WTC11 (cell line): ENCODE measurements at regions not wholly inside any gene's neighbourhood (a gene's known extent, or its start where the extent isn't known, plus 50 kb on each side); places are given as distances from the start of the nearest gene placed in this dataset.

Source experiments
- CREB1 ChIP-seq: sonication (generic); formaldehyde crosslinking; IDR thresholded peaks from 2 replicates; pipeline ENCODE4 v1.8.0; 2023; ENCODE audit warnings: mild to moderate bottlenecking, missing genetic modification reagents
- ELF4 ChIP-seq: sonication (generic); formaldehyde crosslinking; IDR thresholded peaks from 2 replicates; pipeline ENCODE4 v1.8.1; 2022; ENCODE audit warnings: low read depth, mild to moderate bottlenecking, moderate library complexity, missing genetic modification reagents
- FOXP1 ChIP-seq: sonication (generic); formaldehyde crosslinking; IDR thresholded peaks from 2 replicates; pipeline ENCODE4 v1.8.0; 2022; ENCODE audit warnings: missing genetic modification reagents, mild to moderate bottlenecking, moderate library complexity, borderline replicate concordance
- GRHL2 ChIP-seq: fragments of 250-450 bp; sonication (Bioruptor Pico); IDR thresholded peaks from 2 replicates; pipeline ENCODE4 v1.8.0; 2022; ENCODE audit warnings: mild to moderate bottlenecking, moderate library complexity; ENCODE audit not compliant: insufficient replicate concordance, severe bottlenecking
- RELA ChIP-seq: sonication (generic); formaldehyde crosslinking; IDR thresholded peaks from 2 replicates; pipeline ENCODE4 v1.8.1; 2022; ENCODE audit warnings: missing genetic modification reagents, mild to moderate bottlenecking, borderline replicate concordance
- SP1 ChIP-seq: sonication (generic); formaldehyde crosslinking; conservative IDR thresholded peaks from 2 replicates; pipeline ENCODE4 v1.8.1; 2022; ENCODE audit warnings: missing genetic modification reagents
- ZNF423 ChIP-seq: fragments of 250-450 bp; sonication (Bioruptor Pico); IDR thresholded peaks from 2 replicates; pipeline ENCODE4 v2.1.2; 2022; ENCODE audit warnings: mild to moderate bottlenecking, moderate library complexity
- TF ChIP-seq, protein P1 (sequence below): fragments of 200-600 bp; IDR thresholded peaks from 2 replicates; pipeline ENCODE4 v1.8.0; 2022; ENCODE audit warnings: antibody characterized with exemption
- TF ChIP-seq, protein P2 (sequence below): sonication (generic); formaldehyde crosslinking; IDR thresholded peaks from 2 replicates; pipeline ENCODE4 v1.8.1; 2023; ENCODE audit warnings: mild to moderate bottlenecking, moderate library complexity, missing genetic modification reagents
- TF ChIP-seq, protein P3 (sequence below): fragments of 250-450 bp; sonication (Bioruptor Pico); IDR thresholded peaks from 2 replicates; pipeline ENCODE4 v2.1.2; 2022; ENCODE audit warnings: mild to moderate bottlenecking, moderate library complexity

DNA sequence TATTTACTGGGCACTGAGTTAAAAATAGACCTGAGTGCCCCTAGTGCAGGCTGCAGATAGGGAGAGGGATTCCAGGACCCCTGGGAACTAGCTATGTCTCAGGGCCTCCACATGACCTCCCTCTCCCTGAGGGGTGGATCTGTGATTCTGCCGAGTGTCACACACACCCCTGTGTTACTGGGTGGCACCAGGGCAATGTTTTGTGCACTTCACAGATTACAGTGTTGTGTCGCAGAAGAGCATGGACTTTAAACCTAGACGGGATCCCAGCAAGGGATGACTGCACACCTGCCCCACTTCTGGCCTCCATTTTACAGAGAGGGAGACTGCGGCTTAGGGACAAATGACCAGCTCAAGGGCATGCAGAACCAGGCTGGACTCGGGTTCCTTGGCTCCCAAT is 65.6 kb downstream of the ZFP36L2 start:
- TF ChIP-seq, protein P1, sequence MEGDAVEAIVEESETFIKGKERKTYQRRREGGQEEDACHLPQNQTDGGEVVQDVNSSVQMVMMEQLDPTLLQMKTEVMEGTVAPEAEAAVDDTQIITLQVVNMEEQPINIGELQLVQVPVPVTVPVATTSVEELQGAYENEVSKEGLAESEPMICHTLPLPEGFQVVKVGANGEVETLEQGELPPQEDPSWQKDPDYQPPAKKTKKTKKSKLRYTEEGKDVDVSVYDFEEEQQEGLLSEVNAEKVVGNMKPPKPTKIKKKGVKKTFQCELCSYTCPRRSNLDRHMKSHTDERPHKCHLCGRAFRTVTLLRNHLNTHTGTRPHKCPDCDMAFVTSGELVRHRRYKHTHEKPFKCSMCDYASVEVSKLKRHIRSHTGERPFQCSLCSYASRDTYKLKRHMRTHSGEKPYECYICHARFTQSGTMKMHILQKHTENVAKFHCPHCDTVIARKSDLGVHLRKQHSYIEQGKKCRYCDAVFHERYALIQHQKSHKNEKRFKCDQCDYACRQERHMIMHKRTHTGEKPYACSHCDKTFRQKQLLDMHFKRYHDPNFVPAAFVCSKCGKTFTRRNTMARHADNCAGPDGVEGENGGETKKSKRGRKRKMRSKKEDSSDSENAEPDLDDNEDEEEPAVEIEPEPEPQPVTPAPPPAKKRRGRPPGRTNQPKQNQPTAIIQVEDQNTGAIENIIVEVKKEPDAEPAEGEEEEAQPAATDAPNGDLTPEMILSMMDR = no peak
- no peak for TF ChIP-seq CREB1 (CRISPR knock-in tag)
- TF ChIP-seq RELA (CRISPR knock-in tag) = no peak
- no peak for TF ChIP-seq SP1
- TF ChIP-seq, protein P2, sequence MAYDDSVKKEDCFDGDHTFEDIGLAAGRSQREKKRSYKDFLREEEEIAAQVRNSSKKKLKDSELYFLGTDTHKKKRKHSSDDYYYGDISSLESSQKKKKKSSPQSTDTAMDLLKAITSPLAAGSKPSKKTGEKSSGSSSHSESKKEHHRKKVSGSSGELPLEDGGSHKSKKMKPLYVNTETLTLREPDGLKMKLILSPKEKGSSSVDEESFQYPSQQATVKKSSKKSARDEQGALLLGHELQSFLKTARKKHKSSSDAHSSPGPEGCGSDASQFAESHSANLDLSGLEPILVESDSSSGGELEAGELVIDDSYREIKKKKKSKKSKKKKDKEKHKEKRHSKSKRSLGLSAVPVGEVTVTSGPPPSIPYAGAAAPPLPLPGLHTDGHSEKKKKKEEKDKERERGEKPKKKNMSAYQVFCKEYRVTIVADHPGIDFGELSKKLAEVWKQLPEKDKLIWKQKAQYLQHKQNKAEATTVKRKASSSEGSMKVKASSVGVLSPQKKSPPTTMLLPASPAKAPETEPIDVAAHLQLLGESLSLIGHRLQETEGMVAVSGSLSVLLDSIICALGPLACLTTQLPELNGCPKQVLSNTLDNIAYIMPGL (CRISPR knock-in tag) = no peak
- TF ChIP-seq FOXP1 (CRISPR knock-in tag) = no peak
- no peak for TF ChIP-seq GRHL2 (CRISPR knock-in tag)
- TF ChIP-seq ZNF423 (CRISPR knock-in tag) = no peak
- no peak for TF ChIP-seq ELF4 (CRISPR knock-in tag)
- TF ChIP-seq, protein P3, sequence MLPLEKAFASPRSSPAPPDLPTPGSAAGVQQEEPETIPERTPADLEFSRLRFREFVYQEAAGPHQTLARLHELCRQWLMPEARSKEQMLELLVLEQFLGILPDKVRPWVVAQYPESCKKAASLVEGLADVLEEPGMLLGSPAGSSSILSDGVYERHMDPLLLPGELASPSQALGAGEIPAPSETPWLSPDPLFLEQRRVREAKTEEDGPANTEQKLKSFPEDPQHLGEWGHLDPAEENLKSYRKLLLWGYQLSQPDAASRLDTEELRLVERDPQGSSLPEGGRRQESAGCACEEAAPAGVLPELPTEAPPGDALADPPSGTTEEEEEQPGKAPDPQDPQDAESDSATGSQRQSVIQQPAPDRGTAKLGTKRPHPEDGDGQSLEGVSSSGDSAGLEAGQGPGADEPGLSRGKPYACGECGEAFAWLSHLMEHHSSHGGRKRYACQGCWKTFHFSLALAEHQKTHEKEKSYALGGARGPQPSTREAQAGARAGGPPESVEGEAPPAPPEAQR (CRISPR knock-in tag) = no peak
